ENCODE measurements at regions not wholly inside any gene's neighbourhood (a gene's known extent, or its start where the extent isn't known, plus 50 kb on each side); places are given as distances from the start of the nearest gene placed in this dataset.

DNA sequence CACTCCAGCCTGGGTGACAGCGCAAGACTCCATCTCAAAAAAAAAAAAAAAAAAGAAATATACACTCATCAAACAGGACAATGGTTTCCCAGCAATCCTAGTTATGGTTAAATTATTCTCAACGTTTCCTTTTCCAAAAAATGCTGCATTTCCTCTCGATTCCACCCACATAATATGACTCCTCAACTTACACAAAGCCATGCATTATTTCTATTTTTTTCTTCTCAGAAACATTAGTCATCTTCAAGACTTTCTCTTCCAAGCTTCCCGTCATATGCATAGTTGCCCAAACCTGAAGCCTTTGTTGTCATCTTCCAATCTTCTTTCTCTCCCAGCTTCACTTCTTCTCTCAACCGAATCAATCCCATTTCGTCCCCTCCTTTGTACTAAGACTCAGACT, 61.4 kb upstream of the RANBP6 start:
- no TSS peak for BruUV-seq (replicated peaks)
- H3K36me3 Mint-ChIP-seq (ENCODE audit: insufficient read depth, unreplicated experiment): no peaks in the 10 kb centered on the region
- POLR2A ChIA-PET: no interaction called here
- H3K4me3 Mint-ChIP-seq (ENCODE audit: unreplicated experiment): no peak overlapping the region
- no peaks in the 10 kb centered on the region for H3K27me3 Mint-ChIP-seq (ENCODE audit: insufficient read depth, unreplicated experiment)
- no peak overlapping the region for H3K27ac Mint-ChIP-seq (ENCODE audit: low read depth, unreplicated experiment)
- DNase-seq (ENCODE audit: unreplicated experiment): peak; percentile 42
- intact Hi-C loops (cut with micrococcal nuclease): no loop called here
- H3K4me1 Mint-ChIP-seq (ENCODE audit: insufficient read depth, unreplicated experiment): peaks cover 19% of the 10 kb centered on the region
- TF ChIP-seq, protein P1, sequence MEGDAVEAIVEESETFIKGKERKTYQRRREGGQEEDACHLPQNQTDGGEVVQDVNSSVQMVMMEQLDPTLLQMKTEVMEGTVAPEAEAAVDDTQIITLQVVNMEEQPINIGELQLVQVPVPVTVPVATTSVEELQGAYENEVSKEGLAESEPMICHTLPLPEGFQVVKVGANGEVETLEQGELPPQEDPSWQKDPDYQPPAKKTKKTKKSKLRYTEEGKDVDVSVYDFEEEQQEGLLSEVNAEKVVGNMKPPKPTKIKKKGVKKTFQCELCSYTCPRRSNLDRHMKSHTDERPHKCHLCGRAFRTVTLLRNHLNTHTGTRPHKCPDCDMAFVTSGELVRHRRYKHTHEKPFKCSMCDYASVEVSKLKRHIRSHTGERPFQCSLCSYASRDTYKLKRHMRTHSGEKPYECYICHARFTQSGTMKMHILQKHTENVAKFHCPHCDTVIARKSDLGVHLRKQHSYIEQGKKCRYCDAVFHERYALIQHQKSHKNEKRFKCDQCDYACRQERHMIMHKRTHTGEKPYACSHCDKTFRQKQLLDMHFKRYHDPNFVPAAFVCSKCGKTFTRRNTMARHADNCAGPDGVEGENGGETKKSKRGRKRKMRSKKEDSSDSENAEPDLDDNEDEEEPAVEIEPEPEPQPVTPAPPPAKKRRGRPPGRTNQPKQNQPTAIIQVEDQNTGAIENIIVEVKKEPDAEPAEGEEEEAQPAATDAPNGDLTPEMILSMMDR (IDR thresholded peaks at IDR 0.05; ENCODE audit: unreplicated experiment): no peak
- H3K9me3 Mint-ChIP-seq (ENCODE audit: unreplicated experiment): peaks cover 7% of the 10 kb centered on the region
- CTCF ChIA-PET: interaction anchor here (0.6 kb wide), 2 partner anchors 287 to 369 kb away, joined by 3 to 4 read pairs; no protein-coding TSS in a partner anchor

DNA sequence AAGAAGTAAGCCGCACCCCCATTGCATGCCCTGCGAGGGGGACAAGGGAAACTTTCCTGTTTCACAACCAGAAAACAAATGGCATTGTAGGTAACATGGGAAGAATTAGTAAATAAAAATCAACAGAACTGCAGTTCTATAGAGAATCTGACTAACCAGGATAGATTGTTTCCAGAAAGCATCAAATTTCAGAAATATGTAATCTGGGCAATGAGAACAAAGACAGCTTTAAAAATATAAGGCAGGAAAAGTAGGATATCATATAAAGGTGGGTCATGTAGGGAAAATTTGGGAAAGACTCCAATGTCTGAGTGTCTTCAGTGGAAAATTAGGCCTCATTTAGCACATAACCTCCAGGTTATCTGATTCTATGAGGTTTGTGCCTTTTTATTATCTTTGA, 58.3 kb upstream of the RANBP6 start:
- H3K4me1 Mint-ChIP-seq (ENCODE audit: insufficient read depth, unreplicated experiment): peaks cover 12% of the 10 kb centered on the region
- CTCF ChIA-PET: interaction anchor here (4.1 kb wide), 1 partner anchor 233 kb away, joined by 27 read pairs; no protein-coding TSS in a partner anchor
- H3K27ac Mint-ChIP-seq (ENCODE audit: low read depth, unreplicated experiment): no peak overlapping the region
- H3K36me3 Mint-ChIP-seq (ENCODE audit: insufficient read depth, unreplicated experiment): no peaks in the 10 kb centered on the region
- BruUV-seq (replicated peaks): no TSS peak
- TF ChIP-seq, protein P1 (IDR thresholded peaks at IDR 0.05; ENCODE audit: unreplicated experiment): no peak
- POLR2A ChIA-PET: no interaction called here
- H3K9me3 Mint-ChIP-seq (ENCODE audit: unreplicated experiment): peaks cover 15% of the 10 kb centered on the region
- intact Hi-C loops (cut with micrococcal nuclease): no loop called here
- H3K4me3 Mint-ChIP-seq (ENCODE audit: unreplicated experiment): no peak overlapping the region
- no peaks in the 10 kb centered on the region for H3K27me3 Mint-ChIP-seq (ENCODE audit: insufficient read depth, unreplicated experiment)
- no peak for DNase-seq (ENCODE audit: unreplicated experiment)

DNA sequence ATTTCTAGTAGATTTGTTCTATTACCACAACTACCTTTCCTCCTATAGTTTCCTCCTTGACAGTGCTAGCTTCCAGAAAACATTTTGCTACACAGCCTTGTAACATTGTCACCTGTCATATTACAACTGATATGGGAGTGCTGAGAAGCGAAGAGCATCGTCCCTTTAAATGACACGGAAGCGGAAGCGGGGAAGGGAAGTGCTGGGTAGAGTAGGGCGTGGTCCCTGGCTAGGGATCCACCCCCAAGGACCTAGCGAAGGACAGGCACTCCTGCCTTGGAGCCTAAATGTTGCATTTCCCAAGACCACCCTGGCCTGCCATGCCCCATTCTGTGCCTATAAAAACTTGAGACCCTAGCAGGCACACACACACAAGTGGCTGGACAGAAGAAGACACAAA, 57.4 kb upstream of the RANBP6 start:
- Mint-ChIP-seq H3K27ac (ENCODE audit: low read depth, unreplicated experiment) (no peak overlapping the region), H3K4me3 (ENCODE audit: unreplicated experiment) (no peak overlapping the region), H3K27me3 (ENCODE audit: insufficient read depth, unreplicated experiment) (no peaks in the 10 kb centered on the region), H3K9me3 (ENCODE audit: unreplicated experiment) (peaks cover 15% of the 10 kb centered on the region), H3K4me1 (ENCODE audit: insufficient read depth, unreplicated experiment) (peaks cover 8% of the 10 kb centered on the region), H3K36me3 (ENCODE audit: insufficient read depth, unreplicated experiment) (no peaks in the 10 kb centered on the region)
- BruUV-seq (replicated peaks): no TSS peak
- ChIA-PET POLR2A (no interaction called here), CTCF (interaction anchor here (0.6 to 4.1 kb wide), 2 partner anchors 93 to 233 kb away, joined by 4 to 27 read pairs; no protein-coding TSS in a partner anchor)
- DNase-seq (ENCODE audit: unreplicated experiment): no peak
- intact Hi-C loops (cut with micrococcal nuclease): no loop called here
- TF ChIP-seq, protein P1 (IDR thresholded peaks at IDR 0.05; ENCODE audit: unreplicated experiment): no peak

DNA sequence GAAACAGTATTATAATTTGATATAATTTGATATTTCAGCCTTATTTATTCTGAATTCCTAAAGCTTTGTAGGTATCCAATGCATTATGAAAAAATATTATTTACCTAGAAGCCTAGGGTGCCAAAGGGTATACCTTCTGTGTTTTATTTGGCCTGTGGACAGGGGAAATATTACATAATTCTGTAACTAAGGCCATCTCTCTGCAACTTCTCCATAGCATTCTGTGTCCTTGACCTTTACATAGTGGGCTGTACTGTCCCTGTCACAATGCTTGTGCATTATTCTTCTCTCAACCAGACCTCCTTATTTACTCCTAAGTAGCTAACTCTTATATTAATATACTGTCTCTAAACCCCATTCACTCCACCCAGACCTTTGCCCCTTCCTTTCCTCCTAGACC, 57.0 kb upstream of the RANBP6 start:
- no peaks in the 10 kb centered on the region for H3K36me3 Mint-ChIP-seq (ENCODE audit: insufficient read depth, unreplicated experiment)
- peaks cover 8% of the 10 kb centered on the region for H3K4me1 Mint-ChIP-seq (ENCODE audit: insufficient read depth, unreplicated experiment)
- no peak for DNase-seq (ENCODE audit: unreplicated experiment)
- no TSS peak for BruUV-seq (replicated peaks)
- H3K4me3 Mint-ChIP-seq (ENCODE audit: unreplicated experiment): no peak overlapping the region
- POLR2A ChIA-PET: no interaction called here
- TF ChIP-seq, protein P1 (IDR thresholded peaks at IDR 0.05; ENCODE audit: unreplicated experiment): no peak
- H3K27ac Mint-ChIP-seq (ENCODE audit: low read depth, unreplicated experiment): no peak overlapping the region
- intact Hi-C loops (cut with micrococcal nuclease): no loop called here
- peaks cover 15% of the 10 kb centered on the region for H3K9me3 Mint-ChIP-seq (ENCODE audit: unreplicated experiment)
- no peaks in the 10 kb centered on the region for H3K27me3 Mint-ChIP-seq (ENCODE audit: insufficient read depth, unreplicated experiment)
- CTCF ChIA-PET: interaction anchor here (0.5 to 4.1 kb wide), 3 partner anchors 93 to 513 kb away, joined by 3 to 27 read pairs (median 4); no protein-coding TSS in a partner anchor
